IPS-NIHi7 (cell line): ENCODE measurements at regions not wholly inside any gene's neighbourhood (a gene's known extent, or its start where the extent isn't known, plus 50 kb on each side); places are given as distances from the start of the nearest gene placed in this dataset.
"Not testable (repeated sequence)": the region's sequence is repeated elsewhere in the genome, so short reads cannot be mapped to it uniquely, and the experiment has no call there.

ENCODE experiments used
- DNase-seq: peaks from one replicate; pipeline ENCODE4 v3.0.0; 2012; ENCODE audit warnings: mixed read lengths; ENCODE audit errors: extremely low spot score

DNA sequence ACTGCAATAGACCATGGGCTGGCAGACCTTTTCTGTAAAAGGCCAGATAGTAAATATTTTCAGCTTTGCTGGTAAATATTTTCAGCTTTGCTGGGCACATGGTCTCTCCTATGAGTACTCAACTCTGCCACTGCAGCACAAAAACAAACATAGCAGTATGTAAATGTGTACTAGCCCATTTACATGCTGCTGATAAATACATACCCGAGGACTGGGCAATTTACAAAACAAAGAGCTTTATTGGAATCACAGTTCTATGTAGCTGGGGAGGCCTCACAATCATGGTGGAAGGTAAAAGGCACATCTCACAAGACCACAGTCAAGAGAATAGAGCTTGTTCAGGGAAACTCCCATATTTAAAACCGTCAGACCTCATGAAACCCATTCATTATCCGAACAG is 793.0 kb downstream of the EDEM1 start:
- DNase-seq: no peak

DNA sequence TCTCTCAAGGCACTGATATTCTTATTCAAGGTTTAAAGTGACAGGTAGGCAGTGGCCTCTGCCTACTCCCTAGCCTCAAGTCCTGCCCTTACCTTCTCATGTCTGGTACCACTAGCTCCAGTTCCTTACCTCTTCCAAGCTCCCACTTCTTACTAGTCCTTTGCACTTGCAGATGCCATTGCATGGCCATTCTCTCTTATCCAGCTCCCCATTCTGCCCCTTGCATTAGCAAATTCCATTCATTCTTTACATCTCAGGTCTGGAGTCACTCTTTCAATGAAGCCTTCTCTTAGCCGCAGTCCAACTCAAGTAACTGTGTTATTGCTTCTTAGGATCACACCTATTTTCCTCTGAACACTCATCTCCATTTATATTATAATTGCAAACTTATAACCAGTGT is 807.1 kb downstream of the EDEM1 start:
- DNase-seq: no peak

DNA sequence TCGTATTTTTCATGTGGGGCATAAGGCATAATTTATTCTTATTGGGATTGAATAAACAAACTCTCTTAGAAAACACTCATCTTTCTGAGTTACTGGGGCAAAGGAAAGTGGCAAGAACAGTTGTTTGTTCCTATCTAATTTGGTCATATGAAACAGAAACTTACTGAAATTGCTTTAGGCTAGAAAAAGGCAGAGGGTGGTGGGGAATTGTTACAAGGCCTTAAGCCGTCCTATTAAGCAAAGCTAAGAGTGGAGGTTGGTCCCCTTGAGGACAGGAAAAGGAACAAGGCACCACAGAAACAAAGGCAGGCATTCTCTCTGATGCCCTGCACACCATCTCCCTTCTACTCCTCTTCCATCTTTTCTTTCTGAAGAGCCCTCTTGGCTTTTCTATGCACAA is 830.9 kb downstream of the EDEM1 start:
- no peak for DNase-seq

DNA sequence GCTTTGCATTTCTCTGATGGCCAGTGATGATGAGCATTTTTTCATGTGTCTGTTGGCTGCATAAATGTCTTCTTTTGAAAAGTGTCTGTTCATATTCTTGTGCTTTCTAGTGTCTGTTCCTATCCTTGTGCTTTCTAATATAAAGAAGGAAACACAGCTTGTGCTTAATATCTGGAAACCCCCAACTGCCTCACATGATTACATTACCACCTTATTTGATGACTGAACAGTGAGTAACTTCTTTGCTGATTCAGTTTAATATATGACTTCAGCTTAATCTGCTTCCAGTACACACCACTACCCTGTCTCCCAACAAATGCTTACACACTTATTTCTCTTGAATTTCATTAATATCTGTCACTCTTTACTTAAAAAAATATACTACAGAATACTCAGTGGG is 835.1 kb downstream of the EDEM1 start:
- DNase-seq: no peak

DNA sequence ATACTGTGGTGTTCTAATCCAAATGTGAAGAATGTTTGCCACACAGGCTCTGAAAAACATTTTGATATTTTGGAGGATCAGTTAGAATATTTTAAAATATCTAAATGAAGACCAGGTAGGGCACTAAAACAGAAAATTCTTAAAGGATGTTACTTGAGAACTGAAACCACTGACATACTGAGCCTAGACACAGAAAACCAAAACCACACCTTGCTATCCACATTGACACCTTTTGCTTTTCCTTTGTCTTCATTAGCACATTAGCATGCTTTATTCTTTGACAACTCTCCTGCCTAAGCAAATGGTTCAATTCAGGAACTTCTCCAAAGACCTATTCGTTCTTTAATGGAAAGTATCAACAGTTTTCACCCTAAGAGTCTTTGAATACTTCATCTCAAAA is 835.9 kb upstream of the GRM7 start:
- DNase-seq: no peak

DNA sequence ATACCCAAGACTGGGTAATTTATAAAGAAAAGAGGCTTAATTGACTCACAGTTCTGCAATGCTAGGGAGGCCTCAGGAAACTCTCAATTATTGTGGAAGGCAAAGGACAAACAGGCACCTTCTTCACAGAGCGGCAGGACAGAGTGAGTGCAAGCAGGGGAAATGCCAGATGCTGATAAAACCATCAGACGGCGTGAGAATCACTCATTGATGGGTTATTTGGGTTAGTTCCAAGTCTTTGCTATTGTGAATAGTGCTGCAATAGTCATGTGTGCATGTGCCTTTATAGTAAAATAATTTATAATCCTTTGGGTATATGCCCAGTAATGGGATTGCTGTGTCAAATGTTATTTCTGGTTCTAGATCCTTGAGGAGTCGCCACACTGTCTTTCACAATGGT is 830.3 kb upstream of the GRM7 start:
- not testable (repeated sequence) for DNase-seq

DNA sequence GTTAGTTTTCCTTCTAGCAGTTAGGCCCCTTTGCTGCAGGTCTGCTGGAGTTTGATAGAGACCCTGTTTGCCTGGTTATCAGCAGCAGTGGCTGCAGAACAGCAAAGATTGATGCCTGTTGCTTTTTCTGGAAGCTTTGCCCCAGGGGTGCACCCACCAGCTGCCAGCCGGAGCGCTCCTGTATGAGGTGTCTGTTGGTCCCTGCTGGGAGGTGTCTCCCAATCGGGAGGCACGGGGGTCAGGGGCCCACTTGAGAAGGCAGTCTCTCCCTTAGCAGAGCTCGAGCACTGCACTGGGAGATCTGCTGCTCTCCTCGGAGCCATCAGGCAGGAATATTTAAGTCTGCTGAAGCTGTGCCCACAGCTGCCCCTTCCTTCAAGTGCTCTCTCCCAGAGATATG is 825.3 kb upstream of the GRM7 start:
- no peak for DNase-seq

DNA sequence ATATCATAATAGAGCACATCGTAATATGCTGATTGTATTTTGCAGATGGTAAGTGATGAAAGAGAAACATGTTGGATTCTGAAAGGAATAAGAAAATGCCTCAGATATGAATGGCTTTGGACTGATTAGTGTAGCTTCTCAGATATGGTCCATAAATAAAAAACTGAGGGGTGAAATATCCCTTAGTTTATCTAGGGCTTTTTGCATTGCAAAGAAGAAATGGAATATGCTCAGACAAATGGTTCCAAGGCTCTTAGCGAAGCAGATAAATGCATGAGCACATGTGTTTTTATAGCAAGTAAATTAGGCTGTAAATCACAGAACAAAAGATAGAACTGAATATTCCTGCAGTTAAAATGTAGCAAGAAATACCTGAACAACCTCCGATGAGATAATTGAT is 820.9 kb upstream of the GRM7 start:
- no peak for DNase-seq

DNA sequence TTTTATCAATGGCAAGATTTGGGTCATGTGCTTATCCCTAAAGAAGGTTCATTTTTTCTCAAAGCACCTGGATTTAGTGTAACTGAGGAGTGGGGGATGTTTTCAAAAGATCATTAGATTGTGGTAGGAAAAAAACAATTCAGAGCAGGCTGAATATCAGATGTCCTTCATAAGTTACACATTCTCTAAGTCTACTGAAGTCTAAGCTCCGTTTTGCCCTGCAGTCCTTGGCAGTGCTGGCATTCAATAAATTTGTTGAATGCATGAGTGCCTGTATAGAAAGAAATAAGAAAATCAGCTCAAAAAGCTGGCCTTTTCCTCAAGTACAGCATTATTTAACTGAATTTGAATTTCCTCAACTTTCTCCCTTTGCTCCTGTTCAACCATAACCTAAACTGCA is 819.0 kb upstream of the GRM7 start:
- DNase-seq: no peak

DNA sequence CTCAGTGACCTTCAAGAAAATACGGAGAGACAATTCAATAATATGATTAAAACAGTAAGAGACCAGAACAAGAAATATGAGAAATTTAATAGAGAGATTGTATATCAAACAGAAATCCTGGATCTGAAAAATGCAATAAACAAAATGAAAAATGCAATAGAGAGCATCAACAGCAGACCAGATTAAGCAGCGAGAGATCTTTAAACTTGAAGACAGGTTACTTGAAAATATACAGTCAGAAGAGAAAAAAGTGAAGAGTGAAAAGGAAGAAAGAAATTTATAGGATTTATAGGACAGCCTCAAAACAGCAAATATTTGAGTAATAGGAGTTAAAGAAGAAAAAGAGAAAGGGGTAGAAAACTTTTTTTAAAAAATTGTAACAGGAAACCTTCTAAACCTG is 813.9 kb upstream of the GRM7 start:
- no peak for DNase-seq

DNA sequence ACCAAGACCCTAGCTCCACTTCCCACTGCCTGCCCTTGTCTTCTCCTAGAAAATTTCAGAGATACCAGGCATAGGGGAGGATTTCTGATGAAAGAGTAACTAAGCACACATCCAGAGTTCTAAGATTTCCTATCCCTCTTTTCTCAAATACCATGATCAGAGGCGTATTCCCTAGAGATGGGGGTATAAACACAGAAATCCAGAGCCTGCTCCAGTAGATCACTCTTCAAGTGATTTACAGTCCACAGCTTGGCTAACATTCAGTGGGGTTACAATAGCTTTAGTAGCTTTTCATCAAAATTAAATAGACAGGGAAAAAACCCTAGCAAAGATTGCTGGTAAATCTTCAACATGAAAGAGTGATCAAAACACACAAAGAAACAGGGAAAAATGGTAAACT is 800.7 kb upstream of the GRM7 start:
- DNase-seq: no peak

DNA sequence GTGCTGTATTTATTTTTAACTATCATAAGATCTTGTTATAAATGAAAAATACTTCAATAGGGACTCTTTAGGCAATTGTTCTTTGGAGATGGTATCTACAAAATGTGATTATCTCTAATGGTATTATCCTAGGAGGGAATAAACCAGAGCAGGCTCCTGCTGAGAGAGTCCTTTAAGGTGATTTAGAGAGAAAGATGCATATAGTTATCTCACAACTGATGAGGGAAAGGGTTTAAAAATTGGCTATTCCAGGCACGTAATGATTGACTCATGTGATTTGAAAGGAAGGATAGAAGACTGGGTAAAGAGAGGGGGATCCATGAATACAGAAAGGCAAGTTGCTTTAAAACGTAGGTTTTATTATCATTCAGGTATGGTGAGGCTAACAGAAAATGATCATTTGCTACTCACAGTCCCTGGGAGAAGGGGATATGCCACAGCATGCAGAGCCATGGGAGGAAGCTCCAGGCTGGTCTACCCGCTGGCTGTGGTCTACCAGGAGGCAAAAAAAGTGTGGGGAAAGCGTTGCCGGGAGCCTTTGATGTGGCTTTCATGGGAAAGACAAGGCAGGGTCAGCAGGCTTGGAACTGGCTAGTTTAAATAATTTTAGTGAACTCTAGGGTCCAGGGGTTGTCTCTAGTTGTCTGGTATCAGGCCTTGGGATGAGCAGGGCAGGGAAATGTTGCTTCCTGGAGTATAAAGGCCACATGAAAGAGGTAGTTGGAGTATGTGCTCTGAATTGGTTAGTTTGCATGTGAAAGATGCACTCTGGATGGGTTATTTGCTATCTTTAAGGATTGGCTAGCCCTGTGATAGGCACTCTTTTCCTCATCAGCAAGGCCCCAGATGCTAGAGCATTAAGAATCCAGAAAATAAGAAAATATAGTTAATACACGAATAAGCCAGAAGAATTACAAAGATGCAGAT is 798.4 kb upstream of the GRM7 start:
- DNase-seq: no peak

DNA sequence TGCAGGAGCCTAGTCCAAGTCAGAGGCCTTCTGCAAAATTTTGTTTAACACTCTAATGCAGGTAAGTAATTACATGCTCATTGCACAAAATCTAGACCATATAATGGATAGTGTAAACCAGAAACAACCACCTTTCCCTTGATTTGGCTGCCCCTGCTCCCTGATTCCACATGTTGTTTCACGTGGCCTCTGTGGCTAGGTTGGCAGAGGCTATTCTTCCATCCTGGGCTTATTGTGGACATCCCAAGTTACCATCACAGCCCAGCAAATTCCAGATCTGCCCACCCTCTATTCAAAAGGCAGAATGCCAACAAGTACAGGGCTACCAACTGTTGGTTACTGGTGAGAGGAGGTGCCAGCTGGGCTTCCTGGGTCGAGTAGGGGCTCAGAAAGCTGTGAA is 794.5 kb upstream of the GRM7 start:
- DNase-seq: no peak

DNA sequence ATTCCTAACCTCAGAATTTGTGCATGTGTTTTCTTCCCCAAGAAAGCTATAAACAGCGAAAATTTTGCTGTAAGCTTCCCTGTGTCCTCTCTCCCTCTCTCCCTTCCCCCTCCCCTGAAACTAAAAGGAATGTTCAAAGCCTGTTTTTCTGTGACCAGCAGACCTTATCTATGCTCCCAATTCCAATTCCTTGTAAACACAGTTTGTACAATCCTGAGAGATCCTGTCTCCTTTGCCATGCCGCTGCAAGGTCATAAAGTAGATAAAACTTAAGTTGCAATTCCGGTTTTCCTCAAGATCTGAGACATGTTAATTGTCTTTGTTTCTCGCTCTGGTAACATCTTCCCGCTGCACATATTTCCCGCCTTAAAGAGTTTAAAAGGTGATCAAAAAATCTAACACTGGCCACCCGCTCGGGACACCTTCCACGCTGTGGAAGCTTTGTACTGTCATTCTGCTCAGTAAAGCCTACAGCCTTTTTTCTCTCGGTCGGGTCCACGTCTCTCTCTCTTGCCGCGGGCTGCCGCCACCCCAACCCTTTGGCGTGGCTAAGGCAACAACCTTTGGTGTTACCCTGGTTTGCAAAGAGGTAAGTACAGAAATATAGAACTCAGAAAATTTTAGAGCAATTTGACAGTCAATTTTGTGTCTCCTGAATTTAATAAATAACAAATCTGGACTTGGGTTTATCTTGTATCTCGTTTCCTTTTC is 793.9 kb upstream of the GRM7 start:
- not testable (repeated sequence) for DNase-seq

DNA sequence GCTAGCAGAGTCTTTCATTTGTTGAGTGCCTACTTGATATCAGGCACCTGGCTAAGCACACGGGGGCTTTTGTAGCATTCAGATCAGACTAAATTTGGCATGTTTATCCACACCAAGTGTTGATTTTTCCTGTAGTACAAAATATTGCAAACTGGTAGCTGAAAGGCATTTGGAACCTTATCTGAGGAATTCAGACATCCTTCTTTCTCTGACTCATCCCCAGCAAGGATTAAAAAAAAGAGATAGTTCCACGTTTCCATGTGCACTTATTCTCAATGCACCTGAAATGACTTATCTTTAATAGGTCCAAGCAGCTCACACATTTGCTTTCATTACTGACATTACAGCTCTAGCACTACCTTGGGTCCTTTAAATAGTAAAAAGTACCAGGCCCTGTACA is 786.0 kb upstream of the GRM7 start:
- DNase-seq: no peak

DNA sequence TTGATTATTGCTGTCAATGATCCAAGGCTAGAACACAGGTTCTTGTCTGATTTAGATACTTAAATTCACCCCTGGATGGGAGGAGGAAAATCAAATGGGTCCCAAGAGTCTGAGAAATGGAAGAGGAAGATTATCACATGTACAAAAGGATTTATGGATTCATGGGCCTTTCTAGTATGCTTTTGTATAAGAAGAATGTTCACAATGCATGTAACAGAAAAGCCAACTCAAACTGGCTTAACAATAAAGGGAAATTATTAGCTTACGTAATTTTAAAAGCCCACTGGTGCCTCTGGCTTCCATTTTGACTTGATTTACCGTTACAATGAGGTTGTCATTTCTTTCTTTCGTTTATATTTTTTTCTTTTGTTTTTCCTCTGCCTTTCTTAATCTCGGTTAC is 782.5 kb upstream of the GRM7 start:
- no peak for DNase-seq

DNA sequence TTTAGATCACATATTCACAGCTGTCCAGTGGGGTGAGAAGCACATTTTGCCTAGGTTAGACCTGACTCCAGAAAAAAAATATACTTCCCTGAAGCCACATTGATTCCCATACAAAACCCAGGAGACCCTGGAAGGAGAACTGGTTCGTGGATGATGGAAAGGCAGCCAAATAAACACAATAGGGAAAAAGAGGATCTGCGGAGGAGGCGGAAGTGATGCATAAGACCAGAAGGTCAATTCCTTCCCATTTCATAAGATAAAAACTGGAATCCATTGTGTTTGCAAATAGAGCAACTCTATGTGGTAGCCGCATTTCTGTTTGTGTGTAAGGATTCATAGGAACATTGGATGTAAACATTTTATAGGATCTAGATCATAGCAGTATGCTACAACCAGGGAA is 781.9 kb upstream of the GRM7 start:
- no peak for DNase-seq

DNA sequence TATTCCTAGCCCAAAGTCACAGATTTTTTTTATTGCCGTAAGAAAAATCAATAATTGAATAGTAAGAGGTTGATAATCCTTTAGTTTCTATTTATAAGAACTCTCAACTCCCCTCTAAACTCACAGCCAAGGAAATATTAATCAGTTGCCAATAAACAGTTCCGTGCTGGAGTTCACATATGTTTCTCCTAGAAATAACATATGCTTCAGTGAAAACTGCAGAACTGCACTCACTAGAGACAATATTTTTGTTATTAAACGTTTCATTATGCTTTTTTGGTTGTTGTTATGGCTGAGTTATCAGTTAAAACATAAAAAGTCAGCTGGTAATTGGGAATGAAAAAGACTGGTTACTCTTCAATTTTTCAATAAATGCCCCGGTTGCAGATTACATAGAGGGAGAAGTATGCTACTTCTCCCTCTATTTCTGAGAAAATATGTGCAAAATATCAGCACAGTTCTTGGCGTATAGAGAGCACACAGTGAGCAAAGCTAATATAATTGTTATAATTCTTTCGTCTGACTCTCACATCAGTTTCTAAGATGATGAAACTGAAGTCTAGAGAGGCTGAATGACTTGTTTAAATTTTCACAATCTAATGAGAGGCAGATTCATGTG is 781.2 kb upstream of the GRM7 start:
- no peak for DNase-seq

DNA sequence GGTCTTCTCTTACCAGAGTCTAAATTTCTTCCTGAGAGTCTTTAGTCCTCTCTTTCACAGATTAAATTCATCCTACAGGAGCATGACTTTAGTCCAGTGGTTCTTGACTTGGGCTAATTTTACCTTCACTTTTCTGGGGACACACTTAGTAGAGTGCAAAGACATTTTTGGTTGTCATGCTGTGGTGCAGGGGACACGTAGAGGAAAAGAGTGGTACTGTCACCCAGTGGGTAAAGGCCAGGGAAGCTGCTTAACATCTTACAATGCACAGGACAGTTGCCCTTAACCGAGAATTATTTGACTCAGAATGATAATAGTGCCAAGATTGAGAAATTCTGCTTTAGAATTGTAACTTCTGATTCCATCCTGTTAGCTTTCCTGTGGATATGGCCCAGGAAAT is 772.5 kb upstream of the GRM7 start:
- no peak for DNase-seq

DNA sequence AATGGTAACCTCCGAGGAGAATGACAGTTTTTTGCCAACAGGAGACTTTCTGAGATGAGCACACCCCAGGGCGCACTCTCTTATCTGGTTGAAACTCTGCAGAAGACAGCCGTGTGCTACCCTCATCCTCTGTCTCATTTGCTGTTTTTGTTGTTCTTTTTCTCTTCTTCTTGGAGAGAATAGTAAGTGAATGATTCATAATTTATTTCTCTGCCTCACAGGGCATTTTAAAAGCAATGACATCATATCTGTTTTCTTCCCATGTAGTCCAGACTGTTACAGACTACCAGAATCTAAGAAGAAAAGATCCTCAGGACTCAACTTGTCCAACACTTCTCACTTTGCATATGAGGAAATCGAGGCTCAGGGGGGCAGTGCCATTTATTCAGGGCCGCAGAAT is 771.1 kb upstream of the GRM7 start:
- DNase-seq: no peak

DNA sequence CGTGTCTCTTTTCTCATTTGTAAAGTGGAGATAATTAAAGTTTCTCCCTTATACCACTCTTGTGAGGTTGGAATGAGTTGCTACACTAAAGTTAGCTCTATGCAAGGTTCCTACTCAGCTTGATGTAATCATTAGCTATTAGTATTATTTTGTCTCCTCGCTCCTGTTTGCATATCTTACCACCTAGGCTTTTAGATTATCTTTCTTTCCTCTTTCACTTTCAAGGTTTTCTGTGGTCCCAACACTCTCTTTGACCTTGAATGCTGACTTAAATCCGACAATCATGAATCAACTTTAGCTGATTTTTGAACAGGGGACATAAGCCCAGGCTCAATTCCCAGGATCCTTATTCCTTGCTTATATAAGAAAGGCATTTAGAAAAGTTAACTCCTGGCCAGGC is 769.7 kb upstream of the GRM7 start:
- no peak for DNase-seq

DNA sequence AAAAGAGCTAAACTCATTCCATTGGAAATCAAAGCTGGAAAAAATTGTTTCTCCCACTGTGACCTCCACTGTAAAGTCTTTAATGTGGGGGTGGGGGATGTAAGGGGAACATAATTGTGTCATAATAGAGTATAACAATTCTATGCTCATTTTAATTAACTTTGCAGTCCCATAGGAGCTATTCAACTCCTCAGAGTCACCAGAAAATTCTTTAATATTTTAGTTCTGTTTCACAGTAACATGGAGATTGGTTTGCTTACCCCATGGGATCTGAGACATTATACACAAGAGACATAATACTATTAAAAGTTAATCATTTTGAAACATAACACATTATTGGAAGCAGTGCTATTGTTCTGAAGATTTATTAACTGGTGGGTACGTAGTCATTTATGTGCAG is 765.9 kb upstream of the GRM7 start:
- no peak for DNase-seq

DNA sequence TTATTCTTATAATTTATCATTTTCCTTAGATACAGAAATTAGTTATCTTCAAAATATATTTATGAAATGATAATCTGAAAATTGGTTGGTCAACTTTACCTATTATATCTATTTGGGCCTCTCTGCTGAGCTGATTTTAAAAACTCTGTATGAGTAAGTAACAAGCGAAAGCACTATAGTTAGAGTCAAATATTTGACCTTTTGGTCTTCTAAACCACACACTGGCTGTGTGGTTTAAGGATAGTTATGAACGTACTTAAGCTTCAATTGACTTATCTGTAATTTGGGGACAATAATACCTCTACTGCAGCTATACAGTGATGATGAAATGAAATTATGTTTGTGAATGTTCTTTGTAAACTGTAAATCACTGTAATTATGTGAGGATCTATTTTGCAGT is 763.9 kb upstream of the GRM7 start:
- no peak for DNase-seq
